H1 (cell line): ENCODE measurements at regions not wholly inside any gene's neighbourhood (a gene's known extent, or its start where the extent isn't known, plus 50 kb on each side); places are given as distances from the start of the nearest gene placed in this dataset.

Experiments used
- CTCF ChIA-PET: fragments of 300-600 bp; sonication (Branson Sonifier 250); formaldehyde crosslinking; loops from one replicate; lab custom pipeline; 2021; ENCODE audit not compliant: partially characterized antibody; lab: Charles Lee
- POLR2A ChIA-PET: fragments of 300-600 bp; sonication (Branson Sonifier 250); formaldehyde crosslinking; loops from one replicate; lab custom pipeline; 2021; ENCODE audit warnings: inconsistent platforms; ENCODE audit not compliant: partially characterized antibody; lab: Charles Lee
- DNase-seq, 2 experiments: peaks; one replicate each; pipeline versions ENCODE4 v3.0.0 to v3.0.0-alpha.2; 2010 to 2022; ENCODE audit warnings: low spot score in 2 of 2, low read depth in 1 of 2, mixed read lengths in 1 of 2
- FAIRE-seq: peaks from 2 replicates; lab custom pipeline; 2011; peaks lifted over from hg19 to GRCh38; lab: Jason Lieb, UNC
- H2AFZ ChIP-seq: 2 replicates; pipeline ENCODE4 v1.8.1; 2012; ENCODE audit warnings: low read length, inconsistent platforms
- H2AK5ac ChIP-seq: 2 replicates; pipeline ENCODE4 v1.6.1; 2013; ENCODE audit warnings: low read depth, low read length
- H2BK120ac ChIP-seq: replicated peaks from 2 replicates; pipeline ENCODE3; 2013; ENCODE audit warnings: low read depth, low read length, inconsistent platforms
- H2BK12ac ChIP-seq: 2 replicates; pipeline ENCODE4 v1.6.1; 2013; ENCODE audit warnings: low read depth, low read length
- H2BK15ac ChIP-seq: 2 replicates; pipeline ENCODE4 v1.6.1; 2013; ENCODE audit warnings: low read length
- H2BK20ac ChIP-seq: 2 replicates; pipeline ENCODE4 v1.6.1; 2013; ENCODE audit warnings: low read length
- H2BK5ac ChIP-seq: 2 replicates; pipeline ENCODE4 v1.6.1; 2013; ENCODE audit warnings: low read depth, low read length
- H3K14ac ChIP-seq: 2 replicates; pipeline ENCODE4 v1.6.1; 2013; ENCODE audit warnings: inconsistent platforms; ENCODE audit not compliant: insufficient read length
- H3K18ac ChIP-seq: 2 replicates; pipeline ENCODE4 v1.6.1; 2013; ENCODE audit warnings: low read length; ENCODE audit errors: extremely low read depth
- H3K23ac ChIP-seq: 2 replicates; pipeline ENCODE4 v1.6.1; 2013; ENCODE audit warnings: inconsistent platforms; ENCODE audit not compliant: insufficient read length
- H3K23me2 ChIP-seq: 2 replicates; pipeline ENCODE4 v1.6.1; 2013; ENCODE audit warnings: low read depth, low read length
- H3K27ac ChIP-seq: 2 replicates; pipeline ENCODE4 v1.6.1; 2011; ENCODE audit warnings: low read depth, low read length, inconsistent platforms
- H3K27me3 ChIP-seq, 4 experiments: replicated peaks in 1 of 4; 1 replicate in 1 of 4; 2 replicates in 3 of 4; pipeline versions ENCODE4 v1.6.1 to v1.8.1; 2011 to 2013; ENCODE audit warnings: low read length in 3 of 4, mild to moderate bottlenecking in 3 of 4, inconsistent platforms in 2 of 4, mixed read lengths in 2 of 4, moderate library complexity in 1 of 4; ENCODE audit not compliant: control insufficient read depth in 3 of 4, insufficient read depth in 3 of 4; ENCODE audit errors: extremely low read depth in 1 of 4
- H3K36me3 ChIP-seq, 4 experiments: 2 replicates each; pipeline versions ENCODE4 v1.6.1 to v1.8.1; 2011 to 2013; ENCODE audit warnings: mild to moderate bottlenecking in 4 of 4, low read length in 3 of 4, moderate library complexity in 2 of 4, control low read depth in 1 of 4, inconsistent platforms in 1 of 4; ENCODE audit not compliant: insufficient read depth in 4 of 4, control insufficient read depth in 2 of 4
- H3K4ac ChIP-seq: replicated peaks from 2 replicates; pipeline ENCODE3; 2013; ENCODE audit warnings: low read length, low read depth, mixed read lengths, inconsistent platforms; ENCODE audit not compliant: insufficient read length
- H3K4me1 ChIP-seq, 4 experiments: replicated peaks in 1 of 4; 1 replicate in 1 of 4; 2 replicates in 3 of 4; pipeline versions ENCODE4 v1.6.1 to v1.8.1; 2011 to 2013; ENCODE audit warnings: low read length in 3 of 4, inconsistent platforms in 2 of 4, mixed read lengths in 1 of 4; ENCODE audit not compliant: insufficient read depth in 4 of 4, control insufficient read depth in 3 of 4
- H3K4me2 ChIP-seq, 2 experiments: 2 replicates each; pipeline versions ENCODE4 v1.6.1 to v1.8.1; 2011 to 2013; ENCODE audit warnings: low read depth in 2 of 2, low read length in 2 of 2, control low read depth in 1 of 2, inconsistent platforms in 1 of 2, mild to moderate bottlenecking in 1 of 2; ENCODE audit not compliant: insufficient read depth in 1 of 2
- H3K4me3 ChIP-seq, 4 experiments: fragments of 200-600, 300-600 bp in 1 of 4; sonication (generic), shearing (Covaris generic), sonication (Bioruptor Twin) in 1 of 4; 2 replicates each; pipeline versions ENCODE4 v1.5.1 to v1.8.1; 2011 to 2016; ENCODE audit warnings: low read length in 4 of 4, low read depth in 3 of 4, control low read depth in 2 of 4, inconsistent platforms in 2 of 4, mild to moderate bottlenecking in 2 of 4, mixed read lengths in 1 of 4, moderate library complexity in 1 of 4; ENCODE audit not compliant: insufficient read depth in 2 of 4; ENCODE audit errors: extremely low read depth in 1 of 4
- H3K56ac ChIP-seq: replicated peaks from 2 replicates; pipeline ENCODE3; 2013; ENCODE audit warnings: low read depth, mild to moderate bottlenecking, mixed read lengths, low read length, inconsistent platforms; ENCODE audit not compliant: insufficient read length
- H3K79me1 ChIP-seq: 2 replicates; pipeline ENCODE4 v1.6.1; 2013; ENCODE audit warnings: low read depth, low read length, control low read depth
- H3K79me2 ChIP-seq, 2 experiments: 2 replicates each; pipeline versions ENCODE4 v1.6.1 to v1.8.1; 2012 to 2013; ENCODE audit warnings: low read length in 2 of 2, mild to moderate bottlenecking in 2 of 2, inconsistent platforms in 1 of 2; ENCODE audit not compliant: insufficient read depth in 2 of 2, control insufficient read depth in 1 of 2
- H3K9ac ChIP-seq, 4 experiments: replicated peaks in 1 of 4; 1 replicate in 1 of 4; 2 replicates in 3 of 4; pipeline versions ENCODE4 v1.6.1 to v1.8.1; 2011 to 2013; ENCODE audit warnings: low read depth in 3 of 4, low read length in 3 of 4, control low read depth in 2 of 4, mild to moderate bottlenecking in 2 of 4, moderate library complexity in 2 of 4, inconsistent platforms in 1 of 4; ENCODE audit errors: extremely low read depth in 1 of 4
- H3K9me3 ChIP-seq, 2 experiments: 2 replicates each; pipeline versions ENCODE4 v1.6.1 to v1.8.1; 2012 to 2013; ENCODE audit warnings: mild to moderate bottlenecking in 2 of 2, moderate library complexity in 2 of 2, control low read depth in 1 of 2, inconsistent platforms in 1 of 2, low read depth in 1 of 2, low read length in 1 of 2, mixed read lengths in 1 of 2; ENCODE audit not compliant: insufficient read depth in 2 of 2
- H4K20me1 ChIP-seq, 2 experiments: replicated peaks in 1 of 2; 2 replicates each; pipeline versions ENCODE3 to v1.8.1; 2011 to 2013; ENCODE audit warnings: inconsistent platforms in 2 of 2, low read length in 2 of 2, mild to moderate bottlenecking in 1 of 2; ENCODE audit not compliant: insufficient read depth in 2 of 2, control insufficient read depth in 1 of 2
- H4K5ac ChIP-seq: 2 replicates; pipeline ENCODE4 v1.6.1; 2013; ENCODE audit warnings: low read length, low read depth, mixed read lengths, inconsistent platforms; ENCODE audit not compliant: insufficient read length
- H4K8ac ChIP-seq: 2 replicates; pipeline ENCODE4 v1.8.0; 2013; ENCODE audit warnings: mild to moderate bottlenecking, moderate library complexity, low read length, inconsistent platforms; ENCODE audit not compliant: insufficient read depth; ENCODE audit errors: extremely low read depth
- H4K91ac ChIP-seq: replicated peaks from 2 replicates; pipeline ENCODE3; 2013; ENCODE audit warnings: low read length, mixed read lengths, inconsistent platforms; ENCODE audit not compliant: insufficient read length
- CBX8 ChIP-seq: fragments of 300-800, 300-1000 bp; sonication (generic); IDR thresholded peaks from 2 replicates; pipeline ENCODE4 v1.7.1; 2016; ENCODE audit warnings: low read depth, low read length, borderline replicate concordance
- CEBPB ChIP-seq: IDR thresholded peaks from 2 replicates; pipeline ENCODE4 v1.6.1; 2012; ENCODE audit warnings: low read depth, low read length
- EGR1 ChIP-seq: IDR thresholded peaks from 2 replicates; pipeline ENCODE4 v1.6.1; 2011; ENCODE audit warnings: low read depth, low read length, borderline replicate concordance
- EZH2 ChIP-seq: fragments of 200-600 bp; sonication (generic); IDR thresholded peaks from 2 replicates; pipeline ENCODE4 v1.7.1; 2012; ENCODE audit warnings: low read depth, mild to moderate bottlenecking, moderate library complexity, low read length, inconsistent platforms; ENCODE audit not compliant: severe bottlenecking
- NRF1 ChIP-seq: IDR thresholded peaks from 2 replicates; pipeline ENCODE4 v1.6.1; 2011; ENCODE audit warnings: mild to moderate bottlenecking, low read depth, low read length, improper control_type of control experiment
- WGBS, 2 experiments: shearing (Covaris generic) in 1 of 2; methylation state at CpG; one replicate each; pipeline versions ENCODE4 v1.1.6 to v1.1.7; 2013 to 2015; ENCODE audit warnings: low lambda C conversion rate in 2 of 2, mixed read lengths in 2 of 2, inconsistent platforms in 1 of 2, low coverage in 1 of 2, missing lambda C conversion rate in 1 of 2; ENCODE audit not compliant: insufficient replicate concordance in 2 of 2, insufficient coverage in 1 of 2, insufficient read length in 1 of 2; ENCODE audit errors: extremely low coverage in 1 of 2, missing lambda C conversion rate in 1 of 2; 5-methylcytosine and 5-hydroxymethylcytosine counted together

GRCh38 chr4:27886120-27886519 is 1025.5 kb downstream of the STIM2 start:
- POLR2A ChIA-PET, result no interaction called here
- Histone ChIP-seq H3K27ac (no peak overlapping the region), H3K23me2 (no peaks in the 10 kb centered on the region; the same call in 1 of the 2 replicates), H3K14ac (no peak overlapping the region), H3K4ac (no peak overlapping the region), H3K27me3 (no peaks in the 10 kb centered on the region), H2BK20ac (no peak overlapping the region), H3K36me3 (no peaks in the 10 kb centered on the region), H4K20me1 (no peaks in the 10 kb centered on the region), H3K9ac (no peak overlapping the region), H2AK5ac (no peak overlapping the region), H4K8ac (no peak overlapping the region), H3K4me1 (no peaks in the 10 kb centered on the region), H4K91ac (no peak overlapping the region), H3K9me3 (no peaks in the 10 kb centered on the region), H2AFZ (no peak overlapping the region), H3K23ac (no peak overlapping the region), H3K79me2 (no peaks in the 10 kb centered on the region), H2BK5ac (no peak overlapping the region), H2BK120ac (no peak overlapping the region), H2BK12ac (no peak overlapping the region), H3K4me3 (no peak overlapping the region), H4K5ac (no peak overlapping the region), H3K4me2 (no peak overlapping the region), H3K18ac (no peak overlapping the region), H3K56ac (no peak overlapping the region), H3K79me1 (no peaks in the 10 kb centered on the region), H2BK15ac (no peak overlapping the region)
- WGBS, 2 experiments, result 98% methylated on average over 2 of the region's 2 CpGs; no CpG with 5 or more reads in 1 of the 2 experiments
- TF ChIP-seq CBX8 (no peak), CEBPB (no peak), NRF1 (no peak), EZH2 (no peak), EGR1 (no peak)
- FAIRE-seq, result no peak
- CTCF ChIA-PET, result no interaction called here
- DNase-seq, result no peak
